Thoracic aorta (tissue), 2 donors: ENCODE measurements at regions not wholly inside any gene's neighbourhood (a gene's known extent, or its start where the extent isn't known, plus 50 kb on each side); places are given as distances from the start of the nearest gene placed in this dataset.

ENCODE experiments used
- ATAC-seq: fragments of 150-250 bp; one replicate; pipeline ENCODE4 v1.8.0; 2017; ENCODE audit warnings: low read depth; ENCODE audit not compliant: insufficient number of reproducible peaks, low FRiP score
- DNase-seq: peaks from one replicate; pipeline ENCODE4 v3.0.0-alpha.2; 2020; ENCODE audit warnings: low spot score
- H3K27ac ChIP-seq, 2 donors: fragments of 200-600 bp; sonication (generic); 1 replicate in 1 of 2; 2 replicates in 1 of 2; pipeline ENCODE4 v1.5.1; 2016; ENCODE audit warnings: mild to moderate bottlenecking in 2 of 2, moderate library complexity in 2 of 2
- H3K27me3 ChIP-seq: fragments of 200-600 bp; sonication (generic); replicated peaks from 2 replicates; pipeline ENCODE4 v1.6.0; 2016; ENCODE audit warnings: mild to moderate bottlenecking; ENCODE audit not compliant: insufficient read depth
- H3K36me3 ChIP-seq: fragments of 200-600 bp; sonication (generic); one replicate; pipeline ENCODE4 v1.5.1; 2016
- H3K4me1 ChIP-seq, 2 donors: fragments of 200-600 bp; sonication (generic); 1 replicate in 1 of 2; 2 replicates in 1 of 2; pipeline versions ENCODE4 v1.5.1 to v1.6.0; 2016; ENCODE audit warnings: low read depth in 2 of 2, mild to moderate bottlenecking in 1 of 2; ENCODE audit not compliant: control insufficient read depth in 1 of 2
- H3K4me3 ChIP-seq: fragments of 200-600 bp; sonication (generic); 2 replicates; pipeline ENCODE4 v1.5.1; 2016; ENCODE audit warnings: mild to moderate bottlenecking
- H3K9me3 ChIP-seq: fragments of 200-600 bp; sonication (generic); 2 replicates; pipeline ENCODE4 v1.5.1; 2016
- TF ChIP-seq, protein P1 (sequence below): fragments of 200-600 bp; sonication (generic); IDR thresholded peaks from one replicate; pipeline ENCODE4 v1.5.1; 2019; ENCODE audit warnings: antibody characterized with exemption

DNA sequence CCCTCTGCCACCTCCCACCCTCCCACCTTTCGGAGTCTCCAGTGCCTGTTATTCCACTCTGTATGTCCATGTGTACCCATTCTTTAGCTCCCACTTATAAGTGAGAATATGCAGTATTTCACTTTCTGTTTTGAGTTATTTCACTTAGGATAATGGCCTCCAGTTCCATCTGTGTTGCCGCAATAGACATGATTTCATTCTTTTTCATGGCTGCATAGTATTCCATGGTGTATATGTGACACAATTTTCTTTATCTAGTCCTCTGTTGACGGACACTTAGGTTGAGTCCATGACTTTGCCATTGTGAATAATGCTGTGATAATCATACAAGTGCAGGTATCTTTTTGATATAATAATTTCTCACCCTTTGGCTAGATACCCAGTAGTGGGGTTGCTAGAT is 91.0 kb upstream of the UBE3A start:
- Histone ChIP-seq H3K27me3 (no peaks in the 10 kb centered on the region), H3K36me3 (no peaks in the 10 kb centered on the region), H3K4me3 (no peak overlapping the region), H3K9me3 (no peaks in the 10 kb centered on the region), H3K27ac (no peak overlapping the region), H3K4me1 (peaks cover 7 to 23% of the 10 kb centered on the region in 2 donors)
- no peak for DNase-seq
- no peak for ATAC-seq
- TF ChIP-seq, protein P1, sequence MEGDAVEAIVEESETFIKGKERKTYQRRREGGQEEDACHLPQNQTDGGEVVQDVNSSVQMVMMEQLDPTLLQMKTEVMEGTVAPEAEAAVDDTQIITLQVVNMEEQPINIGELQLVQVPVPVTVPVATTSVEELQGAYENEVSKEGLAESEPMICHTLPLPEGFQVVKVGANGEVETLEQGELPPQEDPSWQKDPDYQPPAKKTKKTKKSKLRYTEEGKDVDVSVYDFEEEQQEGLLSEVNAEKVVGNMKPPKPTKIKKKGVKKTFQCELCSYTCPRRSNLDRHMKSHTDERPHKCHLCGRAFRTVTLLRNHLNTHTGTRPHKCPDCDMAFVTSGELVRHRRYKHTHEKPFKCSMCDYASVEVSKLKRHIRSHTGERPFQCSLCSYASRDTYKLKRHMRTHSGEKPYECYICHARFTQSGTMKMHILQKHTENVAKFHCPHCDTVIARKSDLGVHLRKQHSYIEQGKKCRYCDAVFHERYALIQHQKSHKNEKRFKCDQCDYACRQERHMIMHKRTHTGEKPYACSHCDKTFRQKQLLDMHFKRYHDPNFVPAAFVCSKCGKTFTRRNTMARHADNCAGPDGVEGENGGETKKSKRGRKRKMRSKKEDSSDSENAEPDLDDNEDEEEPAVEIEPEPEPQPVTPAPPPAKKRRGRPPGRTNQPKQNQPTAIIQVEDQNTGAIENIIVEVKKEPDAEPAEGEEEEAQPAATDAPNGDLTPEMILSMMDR = no peak

DNA sequence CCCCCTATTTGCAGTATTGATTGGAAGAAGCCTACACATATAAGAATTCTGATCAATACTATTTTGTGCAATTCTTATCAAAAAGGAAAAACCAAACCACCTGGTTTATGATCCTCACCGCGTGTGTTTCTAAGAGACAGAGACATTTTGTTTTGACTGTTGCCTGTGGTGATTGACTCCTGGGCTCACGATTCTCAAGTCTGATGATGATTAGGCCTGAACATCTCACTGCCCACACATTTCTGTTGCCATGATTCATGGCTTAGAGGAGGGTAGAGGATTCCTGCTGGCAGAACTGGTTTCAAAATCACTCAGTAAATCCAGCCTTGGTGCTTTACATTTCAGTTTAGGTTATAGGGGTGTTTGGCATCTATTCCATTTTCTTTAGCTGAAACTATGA is 88.3 kb upstream of the UBE3A start:
- no peaks in the 10 kb centered on the region for H3K36me3 ChIP-seq
- peaks cover 2 to 11% of the 10 kb centered on the region in 2 donors for H3K4me1 ChIP-seq
- H3K27ac ChIP-seq = no peak overlapping the region
- no peaks in the 10 kb centered on the region for H3K9me3 ChIP-seq
- no peaks in the 10 kb centered on the region for H3K27me3 ChIP-seq
- DNase-seq (no peak), ATAC-seq (no peak)
- TF ChIP-seq, protein P1 = no peak
- no peak overlapping the region for H3K4me3 ChIP-seq

DNA sequence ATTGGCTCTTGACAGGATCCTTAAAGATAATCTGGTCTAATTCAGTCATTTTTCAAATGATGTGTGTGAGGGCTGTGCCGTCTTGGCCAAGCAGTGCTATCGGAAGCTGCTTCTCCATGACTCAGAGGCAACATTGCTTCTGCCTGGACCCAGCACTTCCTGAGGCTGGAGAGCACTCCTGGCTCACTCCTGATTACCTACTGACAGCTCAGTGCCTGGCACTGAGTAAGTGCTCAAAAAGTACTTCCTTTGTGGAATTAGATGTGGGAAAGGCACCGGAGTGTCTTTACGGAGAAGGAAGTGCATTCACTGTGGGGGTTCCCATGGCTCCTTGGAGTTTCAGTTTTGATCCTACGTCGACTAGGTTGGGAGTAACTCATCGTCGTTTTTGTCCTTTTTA is 86.9 kb upstream of the UBE3A start:
- no peaks in the 10 kb centered on the region for H3K36me3 ChIP-seq
- H3K9me3 ChIP-seq = no peaks in the 10 kb centered on the region
- ATAC-seq = no peak
- H3K4me3 ChIP-seq = no peak overlapping the region
- TF ChIP-seq, protein P1 = no peak
- no peaks in the 10 kb centered on the region for H3K27me3 ChIP-seq
- no peak for DNase-seq
- no peaks in the 10 kb centered on the region for H3K4me1 ChIP-seq
- no peak overlapping the region for H3K27ac ChIP-seq

- TF ChIP-seq, protein P1 = no peak
- no peak overlapping the region for H3K4me3 ChIP-seq
- ATAC-seq (no peak), DNase-seq (no peak)
- no peaks in the 10 kb centered on the region for H3K36me3 ChIP-seq
- H3K4me1 ChIP-seq = peaks cover 0 to 13% of the 10 kb centered on the region in 2 donors
- no peaks in the 10 kb centered on the region for H3K27me3 ChIP-seq
- no peak overlapping the region for H3K27ac ChIP-seq
- no peaks in the 10 kb centered on the region for H3K9me3 ChIP-seq
These were observed 76.8 kb upstream of the UBE3A start for GRCh38 chr15:25515633-25516032.

- Histone ChIP-seq H3K36me3 (no peaks in the 10 kb centered on the region), H3K27me3 (no peaks in the 10 kb centered on the region), H3K4me1 (peaks cover 0 to 22% of the 10 kb centered on the region in 2 donors), H3K27ac (no peak overlapping the region), H3K9me3 (no peaks in the 10 kb centered on the region), H3K4me3 (no peak overlapping the region)
- TF ChIP-seq, protein P1 = no peak
- DNase-seq (no peak), ATAC-seq (no peak)
These were observed 75.7 kb upstream of the UBE3A start for GRCh38 chr15:25514522-25514921.
